Stimulated activated CD4-positive, alpha-beta T cell treated with anti-CD3 and anti-CD28 coated beads, Interleukin-1b, Interleukin-23, amount 100 ng/mL, for 48 hours (primary cell): ENCODE measurements at regions not wholly inside any gene's neighbourhood (a gene's known extent, or its start where the extent isn't known, plus 50 kb on each side); places are given as distances from the start of the nearest gene placed in this dataset.
"Not testable (repeated sequence)": the region's sequence is repeated elsewhere in the genome, so short reads cannot be mapped to it uniquely, and the experiment has no call there.

ENCODE experiments used
- DNase-seq: peaks from one replicate; pipeline ENCODE4 v3.0.0-alpha.2; 2020

GRCh38 chr7:25602730-25603426, 374.6 kb upstream of the NPVF start:
- DNase-seq, result not testable (repeated sequence)

DNA sequence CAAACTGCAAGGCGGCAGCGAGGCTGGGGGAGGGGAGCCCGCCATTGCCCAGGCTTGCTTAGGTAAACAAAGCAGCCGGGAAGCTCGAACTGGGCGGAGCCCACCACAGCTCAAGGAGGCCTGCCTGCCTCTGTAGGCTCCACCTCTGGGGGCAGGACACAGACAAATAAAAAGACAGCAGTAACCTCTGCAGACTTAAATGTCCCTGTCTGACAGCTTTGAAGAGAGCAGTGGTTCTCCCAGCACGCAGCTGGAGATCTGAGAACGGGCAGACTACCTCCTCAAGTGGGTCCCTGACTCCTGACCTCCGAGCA, 375.1 kb upstream of the NPVF start:
- DNase-seq, result not testable (repeated sequence)

- DNase-seq, result no peak
Observed at GRCh38 chr7:25611196-25611595, 382.9 kb upstream of the NPVF start.

GRCh38 chr7:25613912-25614311, 385.6 kb upstream of the NPVF start:
- no peak for DNase-seq

DNA sequence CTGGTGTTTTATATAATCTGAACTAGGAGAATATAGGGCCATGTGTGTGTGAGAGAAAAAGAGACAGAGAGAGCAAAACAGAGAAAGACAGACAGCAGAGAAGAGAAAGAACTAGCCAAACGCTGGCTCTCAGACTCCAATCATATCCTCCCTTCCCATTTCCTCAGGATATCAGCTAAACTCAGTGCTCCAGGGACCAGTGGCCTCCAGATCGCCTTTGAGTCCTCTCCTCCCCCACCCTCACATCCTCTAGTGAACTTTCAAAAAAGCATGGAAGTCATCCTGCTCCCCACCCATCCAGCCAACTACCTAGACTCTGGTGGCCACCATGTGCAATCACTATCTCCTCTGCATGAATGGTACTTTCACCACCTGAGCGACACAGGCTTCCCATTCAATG, 386.1 kb upstream of the NPVF start:
- DNase-seq, result no peak

- no peak for DNase-seq
Observed at GRCh38 chr7:25615003-25615402, 386.7 kb upstream of the NPVF start.

DNA sequence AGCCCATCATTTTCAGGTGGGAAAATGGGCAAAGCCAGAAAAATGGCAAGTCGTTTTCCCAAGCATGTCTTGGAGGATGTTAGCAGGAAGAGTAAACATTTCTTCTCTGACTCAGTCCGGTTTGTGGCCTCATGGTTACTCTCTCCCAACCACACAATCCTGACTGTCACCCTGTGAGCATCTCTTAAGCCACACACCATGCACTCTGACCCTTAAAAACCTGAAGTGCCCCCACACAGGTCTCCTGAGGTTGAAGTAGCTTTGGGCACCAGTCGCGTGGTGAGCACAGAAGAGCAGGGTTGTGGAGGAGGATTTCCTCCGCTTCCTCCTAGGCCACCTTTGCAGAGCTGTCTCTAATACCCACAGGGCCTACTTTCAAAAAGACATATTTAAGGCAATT, 387.3 kb upstream of the NPVF start:
- no peak for DNase-seq

GRCh38 chr7:25617214-25617613, 388.9 kb upstream of the NPVF start:
- DNase-seq, result no peak

GRCh38 chr7:25617673-25618072, 389.4 kb upstream of the NPVF start:
- no peak for DNase-seq

- DNase-seq, result no peak
Observed at GRCh38 chr7:25619381-25619780, 391.1 kb upstream of the NPVF start.

DNA sequence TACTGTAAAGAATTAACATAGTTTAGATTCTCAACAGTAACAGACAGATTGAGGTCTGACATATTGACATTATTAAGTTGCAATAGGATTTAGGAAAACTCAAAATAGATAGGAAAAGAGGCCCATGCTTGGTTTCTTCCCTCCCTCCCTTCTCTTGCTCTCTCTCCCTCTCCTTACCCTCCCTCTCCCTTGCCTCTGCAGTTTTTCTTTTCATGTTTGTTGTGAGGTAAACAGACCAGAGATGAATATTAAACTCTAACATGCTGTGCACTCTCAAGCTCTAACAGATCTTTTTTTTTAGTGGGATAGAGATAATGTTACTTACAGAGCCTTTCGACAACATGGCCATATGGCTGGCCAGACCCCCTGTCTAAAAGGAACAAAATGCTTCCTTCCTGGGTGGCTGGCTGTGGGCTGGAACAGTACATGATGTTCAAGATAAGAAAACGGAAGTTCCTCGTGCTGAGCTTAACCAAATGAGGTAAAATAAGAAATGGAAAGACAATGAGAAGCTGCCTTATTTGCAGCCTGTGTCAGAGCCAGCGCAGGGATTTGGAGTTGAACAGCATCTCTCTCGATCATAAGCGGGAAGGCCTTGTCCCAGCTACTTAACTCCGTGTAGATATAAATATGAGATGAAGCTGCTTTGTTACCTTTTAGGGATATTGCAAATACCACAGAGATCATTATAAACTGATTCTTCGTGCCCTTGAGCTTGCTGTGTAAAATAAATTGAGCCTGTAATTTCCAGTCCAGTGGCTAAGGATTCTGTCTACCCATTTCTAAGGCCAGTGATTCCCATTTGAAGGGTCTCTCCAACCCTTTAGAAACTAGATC, 391.9 kb upstream of the NPVF start:
- DNase-seq, result no peak

- DNase-seq, result no peak
Observed at GRCh38 chr7:25621993-25622392, 393.7 kb upstream of the NPVF start.

- DNase-seq, result no peak
Observed at GRCh38 chr7:25622695-25623094, 394.4 kb upstream of the NPVF start.

DNA sequence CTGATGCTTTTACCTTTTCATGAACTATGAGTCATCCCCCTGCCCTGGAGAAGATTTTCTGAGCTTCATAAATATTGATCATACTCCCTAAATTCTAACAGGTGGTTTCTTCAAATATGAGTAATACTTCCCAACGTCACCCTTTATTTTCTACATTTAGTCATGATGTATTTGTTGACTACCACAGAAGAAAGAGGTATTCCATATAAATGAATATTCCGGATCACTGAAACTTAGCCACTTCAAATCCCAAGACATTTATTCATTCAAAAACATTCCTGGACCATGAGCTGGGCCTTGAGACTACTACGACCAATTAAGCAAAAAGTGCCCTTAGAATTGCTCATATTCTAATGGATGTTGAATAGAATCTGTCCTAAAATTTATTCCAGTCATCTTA, 395.8 kb upstream of the NPVF start:
- no peak for DNase-seq

DNA sequence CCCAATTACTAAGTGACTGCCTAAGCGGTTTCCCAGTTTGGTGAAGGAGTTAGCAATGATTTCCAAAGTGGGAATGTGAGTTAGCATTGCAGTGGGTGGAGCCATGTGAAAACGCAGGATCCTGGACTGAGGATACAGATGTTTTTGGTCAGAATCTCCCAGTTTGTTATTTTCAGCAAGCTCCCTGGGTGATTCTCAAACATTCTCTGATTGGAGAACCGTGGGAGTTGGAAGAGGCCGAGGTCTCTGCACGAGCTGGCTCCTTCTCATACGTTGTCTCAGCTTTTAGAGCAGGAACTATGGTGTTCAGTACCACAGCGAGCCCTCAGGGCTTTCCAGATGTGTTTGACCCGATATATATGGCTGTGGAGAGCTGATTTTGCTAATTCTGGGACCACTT, 396.5 kb upstream of the NPVF start:
- DNase-seq, result no peak

DNA sequence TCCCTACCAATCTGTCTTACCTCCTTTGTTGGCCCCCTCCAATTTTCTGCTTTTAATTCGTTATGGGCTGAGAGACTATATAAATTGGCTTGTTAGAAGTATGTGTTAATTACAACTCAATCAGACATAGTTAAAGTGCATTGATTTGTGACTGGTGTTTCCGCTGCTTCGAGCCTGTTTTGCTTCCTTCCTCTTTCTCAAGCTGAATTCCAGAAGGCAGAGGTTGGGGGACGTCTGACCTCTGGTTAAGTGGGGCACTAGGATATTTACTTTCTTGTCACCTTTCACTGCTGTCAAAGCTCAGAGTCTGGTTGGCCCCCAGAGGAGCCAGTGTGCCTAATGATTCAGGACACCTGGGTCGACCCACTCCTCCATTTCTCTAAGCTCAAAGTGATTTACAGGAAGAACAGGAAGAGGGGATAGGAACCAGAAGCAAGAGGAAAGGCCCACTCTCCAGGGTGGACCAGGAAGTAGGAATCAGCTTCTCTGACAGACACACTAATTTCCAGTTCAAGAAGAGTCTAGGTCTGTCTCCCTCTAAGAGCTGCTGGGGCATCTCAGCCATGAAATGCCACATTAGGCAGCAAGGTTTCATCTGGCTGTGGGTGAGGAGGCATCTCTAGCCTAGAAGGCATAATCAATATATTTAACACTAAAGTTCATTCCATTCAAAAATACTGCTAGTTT, 397.2 kb upstream of the NPVF start:
- no peak for DNase-seq

- DNase-seq, result no peak
Observed at GRCh38 chr7:25626451-25627131, 398.3 kb upstream of the NPVF start.

GRCh38 chr7:25628446-25628845, 400.2 kb upstream of the NPVF start:
- DNase-seq, result no peak

DNA sequence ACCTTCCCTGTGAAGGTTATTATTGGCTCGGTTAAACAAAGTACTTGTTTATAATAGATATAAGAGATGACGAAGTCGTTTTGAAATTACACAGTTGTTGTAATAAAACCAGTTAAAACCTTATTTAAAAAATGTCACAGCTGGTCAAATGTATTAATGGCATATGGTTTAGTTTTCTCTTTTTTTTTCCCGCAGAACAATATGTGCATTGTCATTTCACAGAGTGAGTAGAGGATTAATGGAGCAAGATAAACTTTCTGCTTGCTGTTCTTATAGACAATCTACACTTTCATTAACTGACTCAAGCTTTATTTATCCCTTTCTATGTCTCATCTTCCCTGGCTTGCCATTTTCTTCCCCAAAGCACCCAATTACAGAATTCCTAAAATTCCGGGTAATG, 404.3 kb upstream of the NPVF start:
- DNase-seq, result no peak

GRCh38 chr7:25633426-25634036, 405.2 kb upstream of the NPVF start:
- DNase-seq, result no peak

- no peak for DNase-seq
Observed at GRCh38 chr7:25636168-25636567, 407.9 kb upstream of the NPVF start.

GRCh38 chr7:25636871-25637283, 408.6 kb upstream of the NPVF start:
- DNase-seq, result no peak

DNA sequence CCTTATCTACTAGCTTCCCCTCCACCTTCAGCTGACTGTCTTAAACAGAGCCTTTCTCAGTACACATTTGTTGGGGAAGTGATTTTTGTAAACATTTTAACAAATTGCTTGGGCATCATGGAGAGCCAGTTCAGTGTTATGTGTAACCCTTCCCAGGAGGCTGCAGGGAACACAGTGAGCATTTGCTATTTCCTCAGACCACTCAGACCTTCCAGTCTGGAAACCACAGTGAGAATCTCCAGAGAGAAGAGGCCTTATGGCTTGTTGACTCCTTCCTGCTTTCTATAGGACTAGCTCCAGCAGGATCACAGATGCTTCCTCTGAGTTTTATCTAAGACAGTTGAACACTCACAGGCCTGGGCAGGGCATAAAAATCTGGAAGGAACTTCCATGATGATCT, 409.8 kb upstream of the NPVF start:
- DNase-seq, result no peak
